Kidney glomerular epithelial cell (primary cell): ENCODE measurements at regions not wholly inside any gene's neighbourhood (a gene's known extent, or its start where the extent isn't known, plus 50 kb on each side); places are given as distances from the start of the nearest gene placed in this dataset.

ENCODE experiments used
- DNase-seq: peaks from one replicate; lab custom pipeline; 2025; lab: John Stamatoyannopoulos, UW

DNA sequence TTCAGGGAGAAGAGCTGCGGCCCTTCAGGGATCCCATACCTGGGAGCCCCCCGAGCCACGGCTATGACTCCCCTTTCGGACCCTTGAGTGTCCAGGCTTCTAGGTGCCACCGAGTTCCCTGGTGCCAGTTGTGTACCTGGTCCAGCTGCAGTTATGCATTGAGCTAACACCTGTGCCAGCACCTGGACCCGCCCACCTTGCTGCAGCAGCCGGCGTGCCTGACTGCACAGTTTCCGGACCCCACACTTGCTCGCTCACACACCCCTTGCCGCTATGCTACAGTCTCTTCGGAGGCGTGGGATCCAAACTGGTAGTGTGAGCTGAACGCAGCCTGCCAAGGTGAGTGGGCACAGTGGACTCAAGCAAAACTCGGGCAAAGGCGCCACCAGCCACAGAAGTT lies 284.5 kb upstream of the ROBO1 start:
- no peak for DNase-seq

GRCh38 chr3:80051602-80051962 lies 283.8 kb upstream of the ROBO1 start:
- DNase-seq = no peak

DNA sequence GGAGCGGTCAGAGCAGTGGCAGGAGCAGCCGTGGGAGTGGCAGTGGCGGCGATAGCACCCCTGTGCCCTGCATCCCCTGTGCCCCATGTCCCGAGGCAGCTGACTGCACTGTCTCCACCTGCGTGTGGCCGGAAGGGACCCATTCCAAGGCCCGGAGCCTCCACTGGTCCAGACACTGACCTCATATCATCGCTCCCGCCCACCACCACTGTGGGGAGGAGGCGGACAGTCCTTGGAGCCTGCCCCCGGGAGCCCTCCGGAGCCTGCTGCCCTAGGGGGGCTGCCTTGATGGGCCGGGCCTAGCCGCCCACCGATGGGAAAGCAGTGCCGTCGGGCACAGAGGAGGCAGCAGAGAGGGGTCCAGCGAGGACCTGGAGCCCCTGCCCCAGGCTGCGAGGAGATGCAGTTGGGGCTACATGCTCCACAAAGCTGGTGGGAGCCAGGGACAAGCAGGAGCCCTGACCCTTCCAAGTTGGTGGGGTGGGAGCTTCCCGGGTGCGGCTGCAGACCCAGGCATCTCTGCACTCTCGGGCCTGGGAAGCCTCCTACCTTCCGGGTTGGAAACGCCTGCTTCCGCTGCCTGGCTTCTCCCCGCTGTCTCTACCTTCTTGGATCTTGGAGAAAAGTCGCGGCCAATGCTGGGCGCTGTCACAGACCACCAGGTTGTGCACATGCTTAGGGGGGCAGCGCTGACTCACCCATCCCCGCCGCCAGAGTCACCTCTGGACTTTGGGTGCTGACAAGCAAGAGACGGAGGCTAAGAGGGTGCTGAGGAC lies 283.2 kb upstream of the ROBO1 start:
- no peak for DNase-seq

GRCh38 chr3:80043226-80043625 lies 275.4 kb upstream of the ROBO1 start:
- DNase-seq = no peak

GRCh38 chr3:80040067-80040466 lies 272.3 kb upstream of the ROBO1 start:
- DNase-seq = no peak

GRCh38 chr3:80036176-80036575 lies 268.4 kb upstream of the ROBO1 start:
- DNase-seq = no peak

- no peak for DNase-seq
Measured at GRCh38 chr3:80035021-80035420, 267.2 kb upstream of the ROBO1 start.

DNA sequence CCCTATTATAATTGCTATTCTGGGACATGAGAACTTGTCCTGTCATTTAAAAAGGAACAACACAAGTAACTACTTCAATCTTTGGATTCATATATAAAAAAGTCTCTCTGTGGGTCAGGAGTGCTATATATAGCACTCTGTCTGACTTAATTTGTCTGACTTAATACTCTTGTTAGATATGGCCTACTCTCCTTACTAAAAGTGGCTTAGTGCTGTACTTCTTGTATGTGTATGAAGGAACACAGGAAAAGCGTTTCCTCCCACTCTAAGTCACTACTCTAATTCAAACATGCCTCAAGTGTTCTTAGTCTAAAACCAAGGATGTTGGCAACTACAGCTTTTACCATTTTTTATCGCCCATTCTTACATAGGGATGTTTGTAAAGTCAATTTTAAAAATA lies 255.2 kb upstream of the ROBO1 start:
- no peak for DNase-seq

DNA sequence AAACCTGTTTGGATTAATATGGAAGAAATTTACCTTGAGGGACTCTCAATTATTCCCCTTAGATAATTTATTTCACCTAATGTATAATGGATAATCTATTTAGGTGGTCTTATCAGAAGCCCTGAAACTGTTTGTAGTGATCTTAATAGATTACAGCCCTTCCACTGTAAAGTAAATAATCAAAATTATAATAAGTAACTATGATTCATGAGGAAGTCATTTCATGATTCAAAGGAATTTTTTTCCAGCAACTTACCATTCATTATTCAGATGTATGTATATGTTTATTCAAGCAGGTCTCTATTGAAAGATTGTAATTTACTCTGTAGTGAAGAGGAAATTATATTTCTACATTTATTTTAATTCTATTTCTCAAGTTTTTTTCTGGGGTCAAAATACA lies 250.6 kb upstream of the ROBO1 start:
- no peak for DNase-seq

- no peak for DNase-seq
Measured at GRCh38 chr3:80017369-80017768, 249.6 kb upstream of the ROBO1 start.

GRCh38 chr3:80014576-80014975 lies 246.8 kb upstream of the ROBO1 start:
- no peak for DNase-seq

DNA sequence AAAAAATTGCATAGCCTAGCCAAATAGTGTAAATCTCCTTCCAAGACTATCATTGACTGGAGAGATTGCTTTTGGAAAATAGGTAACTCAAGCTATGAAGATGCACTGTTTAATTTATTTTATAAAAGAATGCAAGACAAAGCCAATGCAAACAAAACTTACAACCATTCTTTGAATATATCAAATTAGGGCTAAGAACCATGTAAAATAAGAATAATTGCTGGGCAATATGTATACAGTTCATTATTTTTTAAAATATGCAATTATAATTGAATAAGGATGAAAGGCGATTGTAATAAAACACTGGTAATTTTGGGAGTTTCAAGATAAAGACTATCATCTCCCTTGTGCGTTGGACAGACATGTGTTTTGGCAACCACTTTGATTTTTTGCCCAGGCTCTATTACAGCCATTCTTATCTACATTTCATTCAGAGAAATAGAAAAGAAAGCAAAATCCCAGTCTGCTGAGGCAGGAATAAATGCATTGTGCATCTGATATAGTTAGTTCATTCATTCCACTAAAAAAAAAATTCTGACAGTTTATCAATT lies 242.3 kb upstream of the ROBO1 start:
- DNase-seq = no peak

- no peak for DNase-seq
Measured at GRCh38 chr3:80007522-80007921, 239.7 kb upstream of the ROBO1 start.

DNA sequence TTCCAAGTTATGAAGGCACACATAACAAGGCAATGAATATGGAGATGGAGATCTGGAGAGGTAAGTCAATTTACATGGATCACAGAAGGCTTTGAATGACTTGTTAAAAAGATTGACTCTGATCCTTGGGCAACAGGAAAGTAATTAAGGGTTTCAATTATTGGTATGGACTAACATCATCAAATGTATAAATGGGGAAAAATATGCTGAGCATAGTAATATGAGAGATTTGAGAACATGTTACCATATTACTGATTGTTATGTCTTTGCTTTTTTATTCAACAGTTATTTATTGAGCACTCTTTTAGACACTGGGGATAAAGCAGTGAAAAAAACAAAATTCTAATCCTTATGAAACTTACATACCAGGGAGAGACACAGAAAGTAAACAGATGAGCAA lies 238.5 kb upstream of the ROBO1 start:
- DNase-seq = no peak

DNA sequence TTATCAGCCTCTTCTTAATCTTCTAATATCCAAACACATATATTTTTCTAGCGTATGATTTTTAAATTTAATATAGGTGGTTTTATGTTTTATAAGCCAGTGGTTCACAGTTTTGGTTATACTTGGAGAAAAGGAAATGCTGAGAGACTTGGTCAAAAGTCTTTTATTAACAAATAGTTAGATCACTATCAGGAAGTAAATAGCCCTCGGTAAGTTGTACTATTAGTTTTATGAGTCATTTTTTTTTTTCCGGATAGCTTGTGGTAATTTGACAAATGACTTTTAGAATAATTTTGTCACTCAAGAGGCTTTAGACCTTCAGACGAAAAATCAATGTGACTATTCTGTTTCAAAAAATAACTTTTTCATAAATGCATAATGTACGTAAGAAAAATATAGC lies 232.2 kb upstream of the ROBO1 start:
- DNase-seq = no peak

- no peak for DNase-seq
Measured at GRCh38 chr3:79994397-79994796, 226.6 kb upstream of the ROBO1 start.

DNA sequence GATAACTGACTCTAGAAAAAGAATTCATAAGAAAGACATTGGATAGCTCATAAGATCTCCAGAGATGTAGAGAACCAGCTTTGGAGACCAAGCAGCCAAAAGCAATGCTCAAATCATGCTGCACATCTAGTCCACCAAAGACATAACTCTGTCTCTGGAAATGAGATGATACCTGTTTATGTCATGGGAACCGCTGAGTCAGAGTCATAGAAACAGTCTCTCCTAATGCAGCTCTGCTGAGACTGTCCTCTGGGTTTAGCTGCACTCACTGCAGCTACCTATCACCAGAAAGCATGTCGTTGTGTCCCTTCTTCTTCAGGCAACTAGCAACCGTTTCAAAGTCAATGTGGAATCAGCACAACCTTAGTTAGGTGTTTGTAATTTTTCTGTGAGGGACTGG lies 218.5 kb upstream of the ROBO1 start:
- no peak for DNase-seq

DNA sequence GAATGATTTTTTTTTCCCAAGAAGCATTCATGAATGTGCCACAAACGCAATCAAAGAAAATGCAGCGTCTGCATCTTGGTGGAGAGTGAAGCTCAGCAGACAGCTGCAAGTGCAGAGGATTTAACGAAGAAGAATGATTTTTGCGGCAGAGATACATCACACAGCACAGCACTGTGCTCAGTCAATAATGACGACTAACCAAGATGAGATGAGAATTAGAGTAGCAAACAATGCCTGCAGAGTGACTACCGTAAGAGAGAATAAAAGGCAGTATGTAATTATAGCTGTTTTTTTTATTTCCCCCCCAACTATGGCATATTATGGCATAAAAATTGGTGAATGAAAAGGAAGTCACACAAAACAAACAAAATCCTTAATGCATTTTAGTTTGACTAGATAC lies 218.0 kb upstream of the ROBO1 start:
- DNase-seq = no peak

GRCh38 chr3:79983118-79983517 lies 215.3 kb upstream of the ROBO1 start:
- peak; percentile 29 for DNase-seq

GRCh38 chr3:79979990-79980389 lies 212.2 kb upstream of the ROBO1 start:
- no peak for DNase-seq

DNA sequence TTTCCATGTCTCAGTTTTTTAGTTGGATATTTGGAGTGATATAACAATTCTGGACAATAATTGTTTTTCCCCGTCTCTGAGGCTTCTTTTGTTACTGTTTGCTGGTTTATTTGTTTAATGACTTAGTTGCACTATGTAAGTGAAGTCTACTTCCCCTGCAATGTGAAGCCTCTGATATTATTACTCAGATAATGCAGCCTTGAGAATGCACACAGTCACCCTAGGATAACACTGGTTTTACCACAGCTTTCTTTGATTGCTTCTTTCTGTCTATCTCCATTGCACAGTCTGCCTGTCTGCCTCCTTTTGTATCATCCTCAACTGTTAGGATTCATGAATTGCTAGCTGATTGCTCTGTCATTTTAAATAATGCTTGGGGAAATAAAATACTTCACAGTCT lies 208.7 kb upstream of the ROBO1 start:
- DNase-seq = peak; percentile 25

GRCh38 chr3:79973917-79974595 lies 206.3 kb upstream of the ROBO1 start:
- DNase-seq = no peak

DNA sequence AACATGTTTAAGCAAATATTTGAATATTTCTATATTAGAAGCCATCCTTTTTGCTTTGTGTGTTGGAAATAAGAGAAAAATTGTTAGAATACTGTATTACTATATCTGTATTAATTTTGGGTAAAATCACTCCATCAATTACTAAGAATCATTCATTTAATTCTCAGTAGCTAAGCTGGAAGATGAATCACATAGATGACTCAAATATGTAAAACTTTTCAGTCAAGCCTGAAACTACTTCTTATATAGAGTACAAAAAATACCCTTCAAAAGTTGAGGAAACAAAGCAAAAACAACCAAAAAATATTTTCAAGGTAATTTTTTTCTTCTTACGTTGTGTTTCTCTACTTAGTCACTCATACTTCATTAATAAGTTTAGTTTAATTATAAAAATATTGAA lies 205.7 kb upstream of the ROBO1 start:
- peak; percentile 22 for DNase-seq

DNA sequence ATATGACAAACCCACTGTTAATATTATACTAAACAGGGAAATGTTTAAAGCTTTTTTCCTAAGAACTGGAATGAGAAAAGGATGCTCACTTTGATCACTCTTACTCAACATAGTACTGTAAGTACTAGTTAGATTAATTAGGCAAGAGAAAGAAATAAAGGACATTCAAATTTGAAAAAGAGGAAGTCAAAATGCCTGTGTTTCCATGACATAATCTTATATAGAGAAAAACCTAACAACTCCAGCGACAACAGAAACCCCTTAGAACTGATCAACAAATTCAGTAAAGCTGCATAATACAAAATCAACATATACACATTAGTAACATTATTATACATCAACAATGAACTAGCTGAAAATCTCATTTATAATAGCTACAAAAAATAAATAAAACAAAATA lies 200.6 kb upstream of the ROBO1 start:
- DNase-seq = no peak
